Adrenal gland (tissue), 9 donors: ENCODE measurements at regions not wholly inside any gene's neighbourhood (a gene's known extent, or its start where the extent isn't known, plus 50 kb on each side); places are given as distances from the start of the nearest gene placed in this dataset.

Experiments used
- DNase-seq, 7 donors: peaks; one replicate each; pipeline ENCODE4 v3.0.0-alpha.2; 2019 to 2020
- H3K27ac ChIP-seq, 5 donors: fragments of 200-600 bp; sonication (generic) in 4 of 5; 1 replicate in 3 of 5; 2 replicates in 2 of 5; pipeline versions ENCODE4 v1.5.1 to v1.8.0; 2016 to 2020; ENCODE audit warnings: mild to moderate bottlenecking in 1 of 5
- H3K27me3 ChIP-seq: fragments of 200-600 bp; 2 replicates; pipeline ENCODE4 v1.8.0; 2021
- H3K36me3 ChIP-seq, 2 donors: fragments of 200-600 bp; replicated peaks in 1 of 2; 1 replicate in 1 of 2; 2 replicates in 1 of 2; pipeline versions ENCODE4 v1.5.1 to v1.8.0; 2018 to 2022
- H3K4me1 ChIP-seq, 2 donors: fragments of 200-600 bp; replicated peaks in 1 of 2; 1 replicate in 1 of 2; 2 replicates in 1 of 2; pipeline versions ENCODE4 v1.5.1 to v1.8.0; 2018 to 2021
- H3K4me3 ChIP-seq, 4 donors: fragments of 200-600 bp; sonication (generic) in 3 of 4; one replicate each; pipeline ENCODE4 v1.5.1; 2016 to 2018
- H3K9me3 ChIP-seq, 3 donors: fragments of 200-600 bp; sonication (generic) in 1 of 3; replicated peaks in 1 of 3; 1 replicate in 2 of 3; 2 replicates in 1 of 3; pipeline versions ENCODE4 v1.5.1 to v1.8.0; 2016 to 2021
- CTCF ChIP-seq, 6 experiments: fragments of 450-650 bp in 4 of 6; fragments of 200-600 bp in 2 of 6; sonication (generic) in 1 of 6; IDR thresholded peaks; 1 replicate in 5 of 6; 2 replicates in 1 of 6; pipeline versions ENCODE4 v1.5.1 to v1.8.0; 2016 to 2021; ENCODE audit warnings: antibody characterized with exemption in 6 of 6, mild to moderate bottlenecking in 2 of 6, moderate library complexity in 1 of 6
- POLR2A ChIP-seq, 2 donors: fragments of 450-650 bp; IDR thresholded peaks; one replicate each; pipeline ENCODE4 v1.6.1; 2017; ENCODE audit warnings: antibody characterized with exemption in 2 of 2, mild to moderate bottlenecking in 2 of 2, moderate library complexity in 1 of 2
- WGBS, 4 donors: extraction: QIAGEN DNeasy Blood & Tissue Kit in 2 of 4; methylation state at CpG; one replicate each; pipeline versions ENCODE4 v1.1.5 to v1.1.7; 2013 to 2017; 5-methylcytosine and 5-hydroxymethylcytosine counted together
- intact Hi-C, 2 donors: fragments of 100-400 bp; cut with DNase I; formaldehyde crosslinking; loops; one replicate each; pipeline versions ENCODE4 v1.14.1 to v1.15.0; 2022 to 2023
- donor health status: healthy with polysubstance abuse.
- donor health status: Bipolar disorder and iron deficiency.
- donor health status: DM: yes; HTN: yes; CAD: no.
- donor health status: DM: no; HTN: no; CAD: no.
- donor health status: DM: no; HTN: no; CAD: no.

DNA sequence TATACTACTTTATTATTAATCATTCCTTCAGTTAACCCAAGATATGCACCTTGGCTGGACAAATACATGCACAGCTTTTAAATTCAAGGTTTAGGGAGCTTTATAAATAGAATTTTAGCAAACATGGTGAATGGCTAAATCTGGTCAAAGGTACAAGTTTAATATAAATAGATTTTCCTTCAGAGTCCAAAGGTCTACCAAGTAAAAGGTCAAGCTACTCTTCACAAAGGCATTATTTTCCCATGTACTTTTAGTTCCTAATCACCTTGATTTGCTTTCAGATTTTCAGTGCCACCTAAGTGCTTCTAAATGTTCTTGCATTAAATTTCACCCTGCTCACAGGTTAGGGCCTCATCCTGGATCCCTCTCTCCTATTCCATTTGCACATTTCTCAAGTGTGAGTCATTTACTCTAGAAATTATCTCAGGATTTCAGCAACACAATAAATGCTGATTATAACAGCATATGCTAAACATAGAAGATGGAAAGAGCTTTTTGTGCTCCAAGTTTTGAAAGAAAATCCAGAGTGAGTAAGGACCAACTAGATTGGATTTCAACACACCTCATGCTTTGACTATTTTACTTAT, 459.4 kb upstream of the ITGA1 start:
- intact Hi-C loops, result no loop called here
- no peak overlapping the region for H3K4me3 ChIP-seq
- no peaks in the 10 kb centered on the region for H3K27me3 ChIP-seq
- H3K36me3 ChIP-seq, result no peaks in the 10 kb centered on the region
- TF ChIP-seq CTCF (IDR thresholded peaks at IDR 0.05), result no peak
- no peak for TF ChIP-seq POLR2A (IDR thresholded peaks at IDR 0.05)
- no peaks in the 10 kb centered on the region for H3K9me3 ChIP-seq
- H3K27ac ChIP-seq, result no peak overlapping the region
- no peak for DNase-seq
- no peaks in the 10 kb centered on the region for H3K4me1 ChIP-seq

DNA sequence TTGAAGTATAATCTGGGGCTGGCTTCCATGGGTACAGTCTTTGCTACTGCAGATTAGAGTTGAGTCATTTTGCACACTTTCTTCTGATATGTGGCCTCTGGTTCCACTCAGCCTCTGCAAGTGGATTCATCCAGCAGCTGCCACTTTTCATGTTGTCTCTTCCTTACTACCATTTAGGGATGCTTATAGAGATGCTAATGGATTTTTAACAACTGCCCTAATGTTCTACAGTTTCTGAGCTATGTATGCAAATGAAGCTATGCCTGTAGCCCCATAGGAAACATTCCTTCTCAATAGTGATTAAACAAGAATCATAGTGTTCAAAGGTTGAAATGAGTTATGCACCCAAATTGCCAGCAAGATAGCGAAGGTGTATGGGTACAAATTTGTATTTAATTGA, 456.0 kb upstream of the ITGA1 start:
- no peak overlapping the region for H3K4me3 ChIP-seq
- WGBS, 4 donors, result 88 to 96% (median 95%) methylated on average over 1 of the region's 1 CpG
- no peak overlapping the region for H3K27ac ChIP-seq
- intact Hi-C loops, result no loop called here
- DNase-seq, result no peak
- TF ChIP-seq CTCF (IDR thresholded peaks at IDR 0.05) (no peak), POLR2A (IDR thresholded peaks at IDR 0.05) (no peak)
- H3K27me3 ChIP-seq, result no peaks in the 10 kb centered on the region
- no peaks in the 10 kb centered on the region for H3K9me3 ChIP-seq
- H3K36me3 ChIP-seq, result no peaks in the 10 kb centered on the region
- H3K4me1 ChIP-seq, result no peaks in the 10 kb centered on the region

DNA sequence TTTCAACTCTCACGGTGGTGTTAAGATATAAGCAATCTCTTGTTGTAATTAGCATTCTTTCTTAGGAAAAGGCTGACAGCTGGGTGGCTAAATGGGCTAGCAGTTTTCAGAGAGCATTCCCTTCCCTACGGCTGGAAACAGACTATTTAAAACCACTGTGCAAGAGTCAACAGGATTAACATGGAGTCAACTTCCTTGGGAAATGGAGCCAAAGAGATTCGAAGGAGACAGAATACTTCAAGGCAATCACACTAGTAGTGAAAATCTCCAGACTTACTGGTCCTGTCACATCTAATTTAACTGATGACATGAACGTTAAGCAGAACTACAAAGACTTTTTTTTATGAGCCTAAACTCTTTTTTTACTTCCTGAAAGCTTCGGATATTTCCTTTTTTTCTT, 453.3 kb upstream of the ITGA1 start:
- Histone ChIP-seq H3K36me3 (no peaks in the 10 kb centered on the region), H3K4me3 (no peak overlapping the region), H3K27ac (no peak overlapping the region), H3K4me1 (no peaks in the 10 kb centered on the region), H3K27me3 (no peaks in the 10 kb centered on the region), H3K9me3 (no peaks in the 10 kb centered on the region)
- TF ChIP-seq CTCF (IDR thresholded peaks at IDR 0.05) (no peak), POLR2A (IDR thresholded peaks at IDR 0.05) (no peak)
- whole genome bisulfite sequencing, 4 donors, result 40 to 47% (median 45%) methylated on average over 5 of the region's 5 CpGs
- no peak for DNase-seq
- intact Hi-C loops, result no loop called here

DNA sequence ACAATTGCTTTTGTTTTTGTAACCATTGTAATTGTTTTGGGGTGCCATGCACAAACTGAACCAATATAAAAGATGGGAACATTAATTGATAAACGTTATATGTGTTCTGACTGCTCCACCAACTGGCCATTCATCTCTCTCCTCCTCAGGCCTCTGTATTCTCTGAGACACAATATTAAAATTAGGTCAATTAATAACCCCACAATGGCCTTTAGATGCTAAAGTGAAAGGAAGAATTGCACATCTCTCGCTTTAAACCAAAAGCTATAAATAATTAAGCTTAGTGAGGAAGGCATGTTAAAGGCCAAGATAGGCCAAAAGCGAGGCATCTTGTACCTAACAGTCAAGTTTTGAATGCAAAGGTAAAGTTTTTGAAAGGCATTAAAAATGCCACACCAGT, 448.4 kb upstream of the ITGA1 start:
- Histone ChIP-seq H3K4me1 (no peaks in the 10 kb centered on the region), H3K27me3 (no peaks in the 10 kb centered on the region), H3K4me3 (no peak overlapping the region), H3K36me3 (no peaks in the 10 kb centered on the region), H3K27ac (no peak overlapping the region), H3K9me3 (no peaks in the 10 kb centered on the region)
- DNase-seq, result no peak
- intact Hi-C loops, result no loop called here
- 78 to 87% (median 80%) methylated on average over 3 of the region's 3 CpGs for WGBS, 4 donors
- no peak for TF ChIP-seq CTCF (IDR thresholded peaks at IDR 0.05)
- TF ChIP-seq POLR2A (IDR thresholded peaks at IDR 0.05), result no peak
